HG03280 (cell line): ENCODE measurements at regions not wholly inside any gene's neighbourhood (a gene's known extent, or its start where the extent isn't known, plus 50 kb on each side); places are given as distances from the start of the nearest gene placed in this dataset.
"Not testable (repeated sequence)": the region's sequence is repeated elsewhere in the genome, so short reads cannot be mapped to it uniquely, and the experiment has no call there.

Source experiments
- ATAC-seq: cut with Tn5 transposase; IDR thresholded peaks from one replicate; pipeline ENCODE4 v1.9.1; 2021; ENCODE audit warnings: mild to moderate bottlenecking, moderate library complexity; ENCODE audit not compliant: unreplicated experiment

GRCh38 chr13:80727321-80727975, 386.5 kb upstream of the SPRY2 start:
- ATAC-seq = no peak

DNA sequence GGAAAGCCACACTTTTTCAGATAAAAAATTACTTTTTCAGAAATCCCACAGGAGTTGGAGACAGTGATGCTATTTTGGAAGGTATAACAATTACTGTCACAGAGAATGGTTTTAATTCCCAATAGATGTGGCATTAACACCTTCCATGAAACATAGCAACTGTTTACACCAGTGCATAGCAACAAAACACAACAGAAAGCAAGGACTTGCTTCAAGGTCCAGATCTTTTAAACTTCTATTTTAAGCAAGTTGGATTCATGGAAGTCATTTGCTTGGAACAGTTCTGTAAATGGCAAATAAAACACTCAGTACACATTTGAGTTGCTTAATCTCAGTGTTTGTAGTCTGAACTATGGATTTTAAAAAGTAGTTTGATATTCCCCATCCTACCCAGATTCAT, 385.9 kb upstream of the SPRY2 start:
- no peak for ATAC-seq

- ATAC-seq = no peak
Measured at GRCh38 chr13:80721689-80722088, 380.8 kb upstream of the SPRY2 start.

DNA sequence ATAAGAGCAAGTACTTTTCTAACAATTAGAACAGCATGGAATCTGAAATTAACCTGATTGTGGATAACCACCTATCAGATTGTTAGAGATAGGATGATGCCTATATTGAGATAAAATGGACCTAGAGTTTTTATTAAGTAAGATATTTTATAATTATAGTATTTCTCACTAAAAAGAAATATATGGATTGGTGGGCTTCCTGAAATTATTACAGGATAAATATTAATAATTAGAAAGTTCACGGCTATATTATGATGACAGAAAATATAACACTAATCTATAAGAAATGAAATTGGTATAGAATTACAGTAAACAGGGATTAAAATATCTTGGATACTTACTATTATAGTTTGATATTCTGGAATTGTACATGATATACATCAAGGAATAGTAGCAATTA, 378.0 kb upstream of the SPRY2 start:
- no peak for ATAC-seq

DNA sequence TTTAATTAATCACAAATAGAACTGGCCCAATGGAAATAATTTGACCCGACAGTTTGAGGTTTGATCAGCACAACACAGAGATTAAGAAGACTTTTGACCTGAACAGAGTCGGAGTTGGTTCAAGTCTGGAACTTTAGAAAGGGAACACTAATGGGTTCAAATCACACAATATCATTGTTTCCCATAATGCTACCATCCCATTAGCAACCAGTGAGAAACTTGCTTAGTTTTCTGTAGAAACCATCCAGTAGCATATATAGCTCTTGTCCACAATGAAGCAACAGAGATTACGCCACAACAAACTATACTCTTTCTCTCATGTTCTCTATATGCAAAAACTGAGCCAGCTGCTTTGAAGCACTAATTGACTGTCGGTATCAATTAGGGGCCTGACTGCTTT, 376.9 kb upstream of the SPRY2 start:
- no peak for ATAC-seq

DNA sequence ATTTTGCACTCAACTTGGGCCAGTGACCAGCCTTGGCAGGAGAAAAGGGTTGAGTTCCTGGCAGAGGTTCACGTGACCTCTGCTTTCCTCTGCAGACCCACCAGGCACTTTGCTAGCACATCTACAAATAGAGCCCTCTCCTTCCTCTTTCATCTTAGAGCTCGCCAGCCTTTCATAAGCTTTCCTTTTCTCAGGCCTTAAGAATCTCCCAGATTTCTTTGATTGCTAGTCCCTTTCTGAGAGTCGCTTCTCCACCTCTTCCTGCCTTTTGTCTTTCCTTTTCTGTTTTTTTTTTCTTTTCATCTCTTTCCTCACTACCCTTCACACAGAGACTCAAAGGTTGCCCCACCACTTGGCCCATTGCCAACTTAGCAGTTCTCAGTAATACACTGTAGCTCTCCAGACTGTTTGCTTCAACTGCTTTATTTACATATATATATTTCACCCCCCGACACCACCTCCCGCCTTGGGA, 375.7 kb upstream of the SPRY2 start:
- ATAC-seq = no peak

- no peak for ATAC-seq
Measured at GRCh38 chr13:80712026-80712425, 371.1 kb upstream of the SPRY2 start.

DNA sequence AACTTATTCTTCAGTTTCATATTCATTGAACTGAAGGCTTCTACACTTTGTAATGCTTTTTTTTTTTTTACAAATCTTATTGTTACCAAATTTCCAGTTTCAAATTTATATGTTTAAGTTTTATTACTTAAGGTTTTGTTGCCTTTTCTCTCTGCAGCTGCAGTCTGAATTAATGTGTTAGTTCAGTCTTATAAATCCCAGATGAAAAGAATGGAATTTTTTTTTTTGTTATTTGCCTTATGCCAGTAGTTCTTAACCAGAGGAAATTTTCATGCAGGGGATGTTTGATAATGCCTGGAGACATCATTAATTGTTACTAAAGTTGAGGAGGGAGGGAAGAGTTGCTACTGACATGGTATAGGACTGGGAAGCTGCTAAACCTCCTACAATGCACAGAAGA, 367.9 kb upstream of the SPRY2 start:
- ATAC-seq = no peak

- no peak for ATAC-seq
Measured at GRCh38 chr13:80707000-80707983, 366.4 kb upstream of the SPRY2 start.

GRCh38 chr13:80706164-80706471, 365.2 kb upstream of the SPRY2 start:
- no peak for ATAC-seq

DNA sequence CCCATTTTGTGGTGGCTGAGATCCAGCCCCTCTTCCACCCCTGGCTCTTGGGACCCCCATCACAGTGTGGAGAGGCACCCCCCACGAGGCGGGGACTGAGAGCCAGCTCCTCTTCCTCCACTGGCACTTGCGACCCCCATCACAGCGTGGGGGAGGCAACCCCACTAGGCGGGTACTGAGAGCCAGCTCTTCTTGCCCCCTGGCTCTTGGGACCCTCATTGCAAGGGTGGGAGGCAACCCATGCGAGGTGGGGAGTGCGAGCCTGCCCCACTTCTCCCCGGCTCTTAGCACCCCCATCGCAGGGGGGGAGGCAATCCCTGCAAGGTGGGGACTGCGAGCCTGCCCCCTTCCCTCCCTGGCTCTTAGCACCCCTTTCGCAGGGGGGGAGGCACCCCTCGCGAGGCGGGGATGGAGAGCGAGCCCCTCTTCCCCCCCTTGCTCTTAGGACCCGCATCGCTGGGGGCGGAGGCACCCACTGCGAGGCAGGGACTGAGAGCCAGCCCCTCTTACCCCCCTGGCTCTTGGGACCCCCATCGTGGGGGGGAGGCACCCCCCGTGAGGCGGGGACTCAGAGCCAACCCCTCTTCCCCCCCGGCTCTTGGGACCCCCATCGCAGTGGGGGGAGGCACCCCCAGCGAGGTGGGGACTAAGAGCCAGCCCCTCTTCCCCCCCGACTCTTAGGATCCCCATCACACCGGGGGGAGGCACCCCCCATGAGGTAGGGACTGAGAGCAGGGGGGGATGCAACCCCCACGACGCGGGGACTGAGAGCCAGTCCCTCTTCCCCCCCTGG, 364.6 kb upstream of the SPRY2 start:
- ATAC-seq = no peak

DNA sequence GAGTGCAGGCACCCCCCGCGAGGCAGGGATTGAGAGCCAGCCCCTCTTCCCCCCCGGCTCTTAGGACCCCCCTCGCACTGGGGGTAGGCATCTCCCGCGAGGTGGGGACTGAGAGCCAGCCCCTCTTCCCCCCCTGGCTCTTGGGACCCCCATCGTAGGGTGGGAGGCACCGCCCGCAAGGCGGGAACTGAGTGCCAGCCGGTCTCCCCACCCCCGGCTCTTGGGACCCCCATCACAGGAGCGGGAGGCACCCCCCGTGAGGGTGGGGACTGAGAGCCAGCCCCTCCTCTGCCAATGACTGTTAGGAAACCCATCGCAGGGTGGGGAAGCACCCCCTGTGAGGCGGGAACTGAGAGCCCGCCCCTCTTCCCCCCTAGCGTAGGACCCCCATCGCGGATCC, 363.4 kb upstream of the SPRY2 start:
- ATAC-seq = no peak

DNA sequence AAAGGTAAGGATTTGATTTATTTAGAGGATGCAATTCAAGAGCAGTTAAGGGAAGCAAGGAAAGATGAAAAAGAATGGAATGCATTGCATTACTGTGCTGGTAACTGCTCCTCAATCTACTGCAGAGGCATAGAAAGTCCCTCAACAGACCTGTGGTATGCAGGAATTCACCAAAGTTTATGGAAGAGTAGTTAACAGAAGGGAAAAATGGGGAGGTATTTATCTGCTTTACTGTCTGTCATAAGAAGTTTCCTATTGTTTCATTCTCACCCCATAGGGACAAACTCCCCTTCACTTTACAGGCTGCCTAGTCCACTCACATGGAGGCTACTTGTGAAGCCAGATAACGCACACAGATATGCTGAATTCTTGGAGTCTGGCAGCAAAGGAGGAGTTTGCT, 354.9 kb upstream of the SPRY2 start:
- ATAC-seq = no peak

DNA sequence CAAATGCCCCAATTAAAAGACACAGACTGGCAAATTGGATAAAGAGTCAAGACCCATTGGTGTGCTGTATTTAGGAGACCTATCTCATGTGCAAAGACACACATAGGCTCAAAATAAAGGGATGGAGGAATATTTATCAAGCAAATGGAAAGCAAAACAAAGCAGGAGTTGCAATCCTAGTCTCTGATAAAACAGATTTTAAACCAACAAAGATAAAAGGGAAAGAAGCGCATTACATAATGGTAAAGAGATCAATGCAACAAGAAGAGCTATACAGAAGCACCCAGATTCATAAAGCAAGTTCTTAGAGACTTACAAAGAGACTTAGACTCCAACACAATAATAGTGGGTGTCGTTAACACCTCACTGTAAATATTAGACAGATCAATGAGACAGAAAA, 350.9 kb upstream of the SPRY2 start:
- ATAC-seq = not testable (repeated sequence)

DNA sequence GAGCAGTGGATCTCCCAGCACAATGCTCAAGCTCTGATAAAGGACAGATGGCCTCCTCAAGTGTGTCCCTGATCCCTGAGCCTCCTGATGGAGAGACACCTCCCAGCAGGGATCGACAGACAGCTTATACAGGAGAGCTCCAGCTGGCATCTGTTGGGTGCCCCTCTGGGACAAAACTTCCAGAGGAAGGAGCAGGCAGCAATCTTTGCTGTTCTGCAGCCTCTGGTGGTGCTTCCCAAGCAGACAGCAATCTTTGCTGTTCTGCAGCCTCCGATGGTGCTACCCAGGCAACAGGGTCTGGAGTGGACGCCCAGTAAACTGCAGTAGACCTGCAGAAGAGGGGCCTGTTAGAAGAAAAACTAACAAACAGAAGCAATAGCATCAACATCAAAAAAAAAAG, 349.3 kb upstream of the SPRY2 start:
- ATAC-seq = no peak

DNA sequence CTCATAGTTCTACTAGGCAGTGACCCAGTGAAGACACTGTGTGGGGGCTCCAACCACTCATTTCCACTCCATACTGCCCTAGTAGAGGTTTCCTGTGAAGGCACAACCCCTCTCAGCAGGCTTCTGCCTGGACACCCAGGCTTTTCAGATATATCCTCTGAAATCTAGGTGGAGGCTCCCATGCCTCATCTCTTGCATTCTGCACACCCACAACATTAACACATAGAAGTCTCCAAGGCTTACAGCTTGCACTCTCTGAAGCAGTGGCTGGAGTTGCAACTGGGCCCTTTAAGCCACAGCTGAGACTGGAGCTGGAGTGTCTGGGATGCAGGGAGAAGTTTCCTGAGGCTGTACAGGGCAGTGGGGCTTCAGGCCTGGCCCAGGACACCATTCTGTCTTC, 347.7 kb upstream of the SPRY2 start:
- no peak for ATAC-seq

DNA sequence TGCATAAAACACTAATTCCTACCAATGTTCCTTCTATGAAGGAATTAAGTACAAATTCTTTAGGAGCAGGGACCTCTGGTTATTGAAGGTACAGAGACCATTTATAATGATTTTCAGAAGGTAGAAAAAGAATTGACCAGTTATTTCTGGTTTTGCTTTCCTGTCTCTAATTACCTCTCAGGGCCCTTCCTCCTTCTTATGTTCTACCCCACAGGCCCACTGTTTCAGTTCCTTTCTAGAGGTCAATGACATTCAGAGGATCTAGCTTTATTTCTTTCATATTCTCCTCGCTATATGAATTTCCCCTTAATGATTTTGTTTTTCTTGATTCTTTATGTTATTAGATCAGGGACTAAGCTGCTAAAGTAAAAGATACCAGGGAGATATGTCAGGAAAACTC, 345.0 kb upstream of the SPRY2 start:
- no peak for ATAC-seq

DNA sequence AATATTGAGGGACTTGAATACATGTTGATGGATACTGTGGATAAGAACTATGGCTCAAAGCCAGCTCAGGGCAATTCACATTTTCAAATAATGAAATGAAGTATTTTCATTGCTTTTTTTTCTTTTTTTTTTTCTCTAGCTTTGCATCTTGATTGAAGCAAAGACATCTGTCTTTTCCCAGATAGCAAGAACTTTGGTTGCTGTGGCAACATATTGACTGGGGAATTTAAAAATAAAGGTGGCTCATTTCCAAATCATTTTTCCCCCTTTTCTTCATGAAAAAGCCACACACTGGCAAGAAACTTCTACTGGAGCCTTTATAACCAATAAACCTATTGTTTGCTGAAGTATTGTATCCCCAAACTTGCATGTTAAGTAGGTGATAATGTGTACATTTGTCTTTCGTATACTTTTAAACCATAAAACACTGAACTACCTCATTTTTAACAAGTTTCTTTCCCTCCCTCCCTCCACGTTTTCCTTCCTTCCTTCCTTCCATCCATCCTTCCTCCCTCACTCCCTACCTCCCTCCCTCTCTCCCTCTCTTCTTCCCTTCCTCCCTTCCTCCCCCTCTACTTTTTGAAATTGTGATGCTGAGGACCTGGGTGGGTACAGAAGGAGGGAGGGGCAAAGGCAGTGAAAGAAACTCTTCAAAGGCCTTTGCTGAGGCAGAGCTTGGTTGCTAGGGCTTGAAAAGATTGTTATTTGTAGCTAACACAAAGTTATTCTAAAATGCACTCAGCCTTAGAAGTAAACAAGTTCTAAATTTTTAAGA, 343.5 kb upstream of the SPRY2 start:
- no peak for ATAC-seq

DNA sequence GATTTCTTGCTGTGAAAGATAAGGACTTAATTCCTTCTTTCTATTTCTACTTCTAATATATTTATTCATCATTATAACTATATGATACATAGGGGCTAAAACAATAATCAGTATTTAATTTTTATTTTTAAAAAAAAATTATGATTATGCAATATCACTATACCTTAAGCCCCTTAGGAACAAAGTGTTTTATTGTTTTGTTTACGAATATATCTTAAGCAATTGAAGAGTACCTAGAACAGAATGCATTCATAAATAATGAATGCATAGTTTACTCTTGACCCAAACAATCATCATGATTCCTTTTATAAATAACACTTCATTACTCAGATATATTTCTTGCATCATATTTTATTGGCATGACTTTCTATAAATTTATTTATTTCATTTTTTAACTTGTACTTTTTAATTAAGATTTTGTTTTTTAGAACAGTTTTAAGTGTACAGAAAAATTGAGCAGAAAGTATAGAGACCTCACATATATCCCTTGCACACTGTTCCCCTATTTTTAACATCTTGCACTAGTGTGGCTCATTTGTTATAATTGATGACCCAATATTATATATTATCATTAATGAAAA, 339.9 kb upstream of the SPRY2 start:
- no peak for ATAC-seq

GRCh38 chr13:80679423-80679822, 338.5 kb upstream of the SPRY2 start:
- no peak for ATAC-seq
